SK-N-SH treated with all-trans-retinoic acid at 6 μM for 48 hours (cell line): ENCODE measurements at regions not wholly inside any gene's neighbourhood (a gene's known extent, or its start where the extent isn't known, plus 50 kb on each side); places are given as distances from the start of the nearest gene placed in this dataset.

Source experiments
- ATAC-seq: fragments of 200-7000 bp; cut with Tn5 transposase; 3 replicates; pipeline ENCODE4 v1.9.1; 2020; ENCODE audit warnings: mild to moderate bottlenecking, moderate library complexity
- ARNTL ChIP-seq: fragments of 450-650 bp; formaldehyde crosslinking; IDR thresholded peaks from 2 replicates; pipeline ENCODE4 v1.5.0; 2020; ENCODE audit warnings: low read depth, mild to moderate bottlenecking, moderate library complexity, borderline replicate concordance
- BACH2 ChIP-seq: fragments of 250-450 bp; sonication (Bioruptor Pico); IDR thresholded peaks from 2 replicates; pipeline ENCODE4 v1.9.0; 2021; ENCODE audit warnings: mild to moderate bottlenecking, borderline replicate concordance
- CREB5 ChIP-seq: fragments of 250-450 bp; sonication (Bioruptor Pico); IDR thresholded peaks from 2 replicates; pipeline ENCODE4 v1.5.1; 2020; ENCODE audit warnings: low read depth, mild to moderate bottlenecking, moderate library complexity
- CSRNP3 ChIP-seq: fragments of 250-450 bp; sonication (Bioruptor Pico); IDR thresholded peaks from 2 replicates; pipeline ENCODE4 v1.5.1; 2021; ENCODE audit warnings: mild to moderate bottlenecking, moderate library complexity
- ESRRG ChIP-seq: fragments of 250-450 bp; sonication (Bioruptor Pico); IDR thresholded peaks from 2 replicates; pipeline ENCODE4 v1.6.1; 2021; ENCODE audit warnings: mild to moderate bottlenecking
- GLIS3 ChIP-seq: fragments of 250-450 bp; sonication (Bioruptor Pico); IDR thresholded peaks from 2 replicates; pipeline ENCODE4 v1.5.0; 2020; ENCODE audit warnings: mild to moderate bottlenecking, moderate library complexity
- ISL1 ChIP-seq: fragments of 250-450 bp; sonication (Bioruptor Pico); IDR thresholded peaks from 2 replicates; pipeline ENCODE4 v2.1.2; 2022; ENCODE audit warnings: mild to moderate bottlenecking, moderate library complexity
- OSR1 ChIP-seq: fragments of 250-450 bp; sonication (Bioruptor Pico); IDR thresholded peaks from 2 replicates; pipeline ENCODE4 v1.8.0; 2022; ENCODE audit warnings: moderate library complexity, mild to moderate bottlenecking, inconsistent platforms
- PATZ1 ChIP-seq: fragments of 250-450 bp; sonication (Bioruptor Pico); IDR thresholded peaks from 2 replicates; pipeline ENCODE4 v1.8.0; 2020; ENCODE audit warnings: mild to moderate bottlenecking, moderate library complexity, borderline replicate concordance
- PPARA ChIP-seq: fragments of 250-450 bp; sonication (Bioruptor Pico); IDR thresholded peaks from 2 replicates; pipeline ENCODE4 v1.5.0; 2020; ENCODE audit warnings: mild to moderate bottlenecking, borderline replicate concordance
- RARB ChIP-seq: fragments of 250-450 bp; sonication (Bioruptor Pico); IDR thresholded peaks from 2 replicates; pipeline ENCODE4 v1.8.0; 2021; ENCODE audit warnings: mild to moderate bottlenecking, moderate library complexity
- SNAI2 ChIP-seq: fragments of 250-450 bp; sonication (Bioruptor Pico); IDR thresholded peaks from 2 replicates; pipeline ENCODE4 v1.5.0; 2020; ENCODE audit warnings: mild to moderate bottlenecking, moderate library complexity
- TCF4 ChIP-seq: fragments of 250-450 bp; sonication (Bioruptor Pico); IDR thresholded peaks from 2 replicates; pipeline ENCODE4 v1.8.0; 2021; ENCODE audit warnings: mild to moderate bottlenecking, moderate library complexity, borderline replicate concordance
- TOX ChIP-seq: fragments of 250-450 bp; sonication (Bioruptor Pico); IDR thresholded peaks from 2 replicates; pipeline ENCODE4 v1.8.0; 2021; ENCODE audit warnings: mild to moderate bottlenecking, moderate library complexity, borderline replicate concordance
- ZC3H10 ChIP-seq: fragments of 250-450 bp; sonication (Bioruptor Pico); IDR thresholded peaks from 2 replicates; pipeline ENCODE4 v1.5.1; 2021; ENCODE audit warnings: mild to moderate bottlenecking, moderate library complexity
- ZFP3 ChIP-seq: fragments of 250-450 bp; sonication (Bioruptor Pico); IDR thresholded peaks from 2 replicates; pipeline ENCODE4 v1.5.0; 2020; ENCODE audit warnings: mild to moderate bottlenecking, moderate library complexity
- ZFP30 ChIP-seq: fragments of 450-650 bp; formaldehyde crosslinking; IDR thresholded peaks from 2 replicates; pipeline ENCODE4 v1.5.0; 2022; ENCODE audit warnings: mild to moderate bottlenecking, moderate library complexity
- ZNF565 ChIP-seq: fragments of 450-650 bp; formaldehyde crosslinking; conservative IDR thresholded peaks from 2 replicates; pipeline ENCODE4 v1.5.0; 2020; ENCODE audit warnings: low read depth, mild to moderate bottlenecking, moderate library complexity
- ZNF8 ChIP-seq: fragments of 450-650 bp; formaldehyde crosslinking; IDR thresholded peaks from 2 replicates; pipeline ENCODE4 v1.5.0; 2020; ENCODE audit warnings: mild to moderate bottlenecking, moderate library complexity
- TF ChIP-seq, protein P1 (sequence below): fragments of 250-450 bp; sonication (Bioruptor Pico); IDR thresholded peaks from 2 replicates; pipeline ENCODE4 v1.5.0; 2020; ENCODE audit warnings: mild to moderate bottlenecking, moderate library complexity

DNA sequence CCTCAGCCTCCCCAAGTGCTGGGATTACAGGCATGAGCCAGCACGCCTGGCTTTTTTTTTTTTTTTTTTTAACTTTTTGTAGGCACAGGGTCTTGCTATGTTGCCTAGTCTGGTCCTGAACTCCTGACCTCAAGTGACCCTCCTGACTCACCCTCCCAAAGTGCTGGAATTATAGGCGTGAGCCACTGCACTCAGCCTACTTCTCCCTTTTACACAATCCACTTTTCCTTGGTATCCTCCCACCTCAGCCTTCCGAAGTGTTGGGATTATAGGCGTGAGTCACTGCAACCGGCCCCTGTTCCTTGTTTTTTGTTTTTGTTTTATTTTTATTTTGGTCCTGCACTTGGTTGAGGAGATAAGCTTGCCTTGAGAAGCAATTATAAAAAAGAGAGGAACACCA is 75.9 kb upstream of the KMT2C start (continued):
- TF ChIP-seq CSRNP3 (CRISPR knock-in tag) (no peak), PPARA (CRISPR knock-in tag) (no peak), ZC3H10 (no peak)

DNA sequence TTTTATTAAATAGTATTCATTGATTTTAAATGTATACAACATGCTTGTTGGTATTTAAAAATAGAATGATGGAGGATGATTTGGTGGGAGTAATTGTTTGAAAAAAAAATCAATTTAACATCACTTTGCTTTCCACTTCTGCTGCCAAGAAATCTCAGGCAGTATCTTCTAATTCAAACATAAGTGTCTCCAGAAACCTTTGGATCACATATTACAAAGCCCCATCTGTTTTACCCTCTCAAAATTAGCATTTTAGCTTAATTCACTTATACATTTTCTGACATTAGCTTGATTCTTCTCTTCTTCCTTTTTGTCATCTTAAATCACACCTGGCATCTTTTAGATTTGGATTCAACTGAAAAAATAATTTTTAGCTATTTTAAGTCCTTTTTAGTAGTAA is 72.9 kb upstream of the KMT2C start:
- TF ChIP-seq BACH2 (CRISPR knock-in tag) (no peak), ZNF8 (CRISPR knock-in tag) (no peak), ZNF565 (CRISPR knock-in tag) (no peak), ESRRG (no peak), ARNTL (no peak), PPARA (CRISPR knock-in tag) (no peak)

GRCh38 chr7:152505606-152506005 is 69.8 kb upstream of the KMT2C start:
- no peak for ATAC-seq
- no peak for TF ChIP-seq ISL1 (CRISPR knock-in tag)
- TF ChIP-seq TOX (CRISPR knock-in tag) = no peak
- TF ChIP-seq CSRNP3 (CRISPR knock-in tag) = no peak
- TF ChIP-seq, protein P1, sequence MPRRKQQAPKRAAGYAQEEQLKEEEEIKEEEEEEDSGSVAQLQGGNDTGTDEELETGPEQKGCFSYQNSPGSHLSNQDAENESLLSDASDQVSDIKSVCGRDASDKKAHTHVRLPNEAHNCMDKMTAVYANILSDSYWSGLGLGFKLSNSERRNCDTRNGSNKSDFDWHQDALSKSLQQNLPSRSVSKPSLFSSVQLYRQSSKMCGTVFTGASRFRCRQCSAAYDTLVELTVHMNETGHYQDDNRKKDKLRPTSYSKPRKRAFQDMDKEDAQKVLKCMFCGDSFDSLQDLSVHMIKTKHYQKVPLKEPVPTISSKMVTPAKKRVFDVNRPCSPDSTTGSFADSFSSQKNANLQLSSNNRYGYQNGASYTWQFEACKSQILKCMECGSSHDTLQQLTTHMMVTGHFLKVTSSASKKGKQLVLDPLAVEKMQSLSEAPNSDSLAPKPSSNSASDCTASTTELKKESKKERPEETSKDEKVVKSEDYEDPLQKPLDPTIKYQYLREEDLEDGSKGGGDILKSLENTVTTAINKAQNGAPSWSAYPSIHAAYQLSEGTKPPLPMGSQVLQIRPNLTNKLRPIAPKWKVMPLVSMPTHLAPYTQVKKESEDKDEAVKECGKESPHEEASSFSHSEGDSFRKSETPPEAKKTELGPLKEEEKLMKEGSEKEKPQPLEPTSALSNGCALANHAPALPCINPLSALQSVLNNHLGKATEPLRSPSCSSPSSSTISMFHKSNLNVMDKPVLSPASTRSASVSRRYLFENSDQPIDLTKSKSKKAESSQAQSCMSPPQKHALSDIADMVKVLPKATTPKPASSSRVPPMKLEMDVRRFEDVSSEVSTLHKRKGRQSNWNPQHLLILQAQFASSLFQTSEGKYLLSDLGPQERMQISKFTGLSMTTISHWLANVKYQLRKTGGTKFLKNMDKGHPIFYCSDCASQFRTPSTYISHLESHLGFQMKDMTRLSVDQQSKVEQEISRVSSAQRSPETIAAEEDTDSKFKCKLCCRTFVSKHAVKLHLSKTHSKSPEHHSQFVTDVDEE (CRISPR knock-in tag) = no peak
- TF ChIP-seq GLIS3 (CRISPR knock-in tag) = no peak
- no peak for TF ChIP-seq ESRRG

More for the DNA sequence above, 72.9 kb upstream of the KMT2C start:
- no peak for ATAC-seq

GRCh38 chr7:152504816-152505215 is 69.0 kb upstream of the KMT2C start:
- no peak for ATAC-seq
- TF ChIP-seq GLIS3 (CRISPR knock-in tag) = no peak
- no peak for TF ChIP-seq TCF4 (CRISPR knock-in tag)
- TF ChIP-seq ZFP3 (CRISPR knock-in tag) = no peak
- TF ChIP-seq ARNTL = no peak
- TF ChIP-seq SNAI2 = no peak
- TF ChIP-seq RARB (CRISPR knock-in tag) = no peak
- TF ChIP-seq TOX (CRISPR knock-in tag) = no peak
- no peak for TF ChIP-seq PATZ1
- no peak for TF ChIP-seq ISL1 (CRISPR knock-in tag)
- no peak for TF ChIP-seq OSR1 (CRISPR knock-in tag)
- no peak for TF ChIP-seq ZNF8 (CRISPR knock-in tag)
- TF ChIP-seq CSRNP3 (CRISPR knock-in tag) = no peak
- no peak for TF ChIP-seq BACH2 (CRISPR knock-in tag)
- no peak for TF ChIP-seq ZFP30
- no peak for TF ChIP-seq CREB5 (CRISPR knock-in tag)
